Loucy (cell line): ENCODE measurements at regions not wholly inside any gene's neighbourhood (a gene's known extent, or its start where the extent isn't known, plus 50 kb on each side); places are given as distances from the start of the nearest gene placed in this dataset.

Experiments
- EZH2phosphoT487 ChIP-seq: fragments of 200-600 bp; IDR thresholded peaks from 2 replicates; pipeline ENCODE4 v1.6.1; 2018; ENCODE audit warnings: antibody characterized with exemption, mild to moderate bottlenecking, moderate library complexity, borderline replicate concordance
- TF ChIP-seq, protein P1 (sequence below): fragments of 200-600 bp; sonication (generic); conservative IDR thresholded peaks from 2 replicates; pipeline ENCODE4 v1.5.1; 2014; ENCODE audit warnings: mild to moderate bottlenecking, antibody characterized with exemption, low read length

DNA sequence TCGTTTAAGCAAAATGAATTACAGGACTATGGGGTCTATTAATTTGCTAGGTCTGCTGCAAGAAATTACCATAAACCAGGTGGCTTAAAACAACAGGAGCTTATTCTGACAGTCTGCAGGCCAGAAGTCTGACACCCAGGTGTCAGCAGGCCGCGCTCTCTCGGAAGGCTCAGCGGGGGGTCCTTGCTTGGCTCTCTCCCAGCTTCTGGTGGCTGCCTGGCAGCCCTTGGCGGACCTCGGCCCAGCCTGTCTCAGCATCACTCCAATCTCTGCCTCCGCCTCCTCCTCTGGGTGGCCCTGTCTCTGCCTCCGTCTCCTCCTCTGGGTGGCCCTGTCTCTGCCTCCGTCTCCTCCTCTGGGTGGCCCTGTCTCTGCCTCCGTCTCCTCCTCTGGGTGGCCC lies 580.5 kb upstream of the FAT1 start:
- TF ChIP-seq, protein P1, sequence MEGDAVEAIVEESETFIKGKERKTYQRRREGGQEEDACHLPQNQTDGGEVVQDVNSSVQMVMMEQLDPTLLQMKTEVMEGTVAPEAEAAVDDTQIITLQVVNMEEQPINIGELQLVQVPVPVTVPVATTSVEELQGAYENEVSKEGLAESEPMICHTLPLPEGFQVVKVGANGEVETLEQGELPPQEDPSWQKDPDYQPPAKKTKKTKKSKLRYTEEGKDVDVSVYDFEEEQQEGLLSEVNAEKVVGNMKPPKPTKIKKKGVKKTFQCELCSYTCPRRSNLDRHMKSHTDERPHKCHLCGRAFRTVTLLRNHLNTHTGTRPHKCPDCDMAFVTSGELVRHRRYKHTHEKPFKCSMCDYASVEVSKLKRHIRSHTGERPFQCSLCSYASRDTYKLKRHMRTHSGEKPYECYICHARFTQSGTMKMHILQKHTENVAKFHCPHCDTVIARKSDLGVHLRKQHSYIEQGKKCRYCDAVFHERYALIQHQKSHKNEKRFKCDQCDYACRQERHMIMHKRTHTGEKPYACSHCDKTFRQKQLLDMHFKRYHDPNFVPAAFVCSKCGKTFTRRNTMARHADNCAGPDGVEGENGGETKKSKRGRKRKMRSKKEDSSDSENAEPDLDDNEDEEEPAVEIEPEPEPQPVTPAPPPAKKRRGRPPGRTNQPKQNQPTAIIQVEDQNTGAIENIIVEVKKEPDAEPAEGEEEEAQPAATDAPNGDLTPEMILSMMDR, result no peak
- TF ChIP-seq EZH2phosphoT487, result no peak
